Esophagus muscularis mucosa (tissue), 4 donors: ENCODE measurements at regions not wholly inside any gene's neighbourhood (a gene's known extent, or its start where the extent isn't known, plus 50 kb on each side); places are given as distances from the start of the nearest gene placed in this dataset.

Source experiments
- DNase-seq: peaks from one replicate; pipeline ENCODE4 v3.0.0-alpha.2; 2017; ENCODE audit errors: extremely low spot score
- H3K27ac ChIP-seq, 4 donors: fragments of 200-600 bp; sonication (generic); replicated peaks in 1 of 4; 1 replicate in 3 of 4; 2 replicates in 1 of 4; pipeline ENCODE4 v1.5.1; 2016 to 2019; ENCODE audit warnings: mild to moderate bottlenecking in 1 of 4
- H3K27me3 ChIP-seq, 4 donors: fragments of 200-600 bp; sonication (generic); one replicate each; pipeline versions ENCODE4 v1.5.1 to v1.6.0; 2016 to 2019
- H3K36me3 ChIP-seq, 4 donors: fragments of 200-600 bp; sonication (generic); one replicate each; pipeline ENCODE4 v1.5.1; 2016 to 2019
- H3K4me1 ChIP-seq, 4 donors: fragments of 200-600 bp; sonication (generic); one replicate each; pipeline ENCODE4 v1.5.1; 2016 to 2019
- H3K4me3 ChIP-seq, 4 donors: fragments of 200-600 bp; sonication (generic); 1 replicate in 2 of 4; 2 replicates in 2 of 4; pipeline ENCODE4 v1.5.1; 2016 to 2019; ENCODE audit warnings: mild to moderate bottlenecking in 4 of 4, moderate library complexity in 1 of 4
- H3K9me3 ChIP-seq, 4 donors: fragments of 200-600 bp; sonication (generic); 1 replicate in 3 of 4; 2 replicates in 1 of 4; pipeline ENCODE4 v1.5.1; 2016 to 2019
- EP300 ChIP-seq: sonication (generic); formaldehyde crosslinking; IDR thresholded peaks from one replicate; pipeline ENCODE4 v1.6.1; 2017; ENCODE audit warnings: antibody characterized with exemption
- POLR2A ChIP-seq: fragments of 450-650 bp; IDR thresholded peaks from one replicate; pipeline ENCODE4 v1.6.1; 2017; ENCODE audit warnings: antibody characterized with exemption, moderate library complexity, mild to moderate bottlenecking, low read depth
- POLR2AphosphoS5 ChIP-seq, 2 donors: sonication (generic); formaldehyde crosslinking; IDR thresholded peaks; one replicate each; pipeline ENCODE4 v1.6.1; 2017; ENCODE audit warnings: antibody characterized with exemption in 2 of 2
- WGBS: methylation state at CpG from one replicate; pipeline ENCODE4 v1.1.5; 2018; 5-methylcytosine and 5-hydroxymethylcytosine counted together
- intact Hi-C: fragments of 100-400 bp; cut with DNase I; formaldehyde crosslinking; loops from one replicate; pipeline ENCODE4 v1.15.1; 2023
- TF ChIP-seq, protein P1 (sequence below), 3 experiments: fragments of 200-600 bp in 2 of 3; fragments of 450-650 bp in 1 of 3; sonication (generic) in 2 of 3; IDR thresholded peaks; one replicate each; pipeline ENCODE4 v1.5.1; 2017 to 2019; ENCODE audit warnings: antibody characterized with exemption in 3 of 3, mild to moderate bottlenecking in 2 of 3, moderate library complexity in 1 of 3

DNA sequence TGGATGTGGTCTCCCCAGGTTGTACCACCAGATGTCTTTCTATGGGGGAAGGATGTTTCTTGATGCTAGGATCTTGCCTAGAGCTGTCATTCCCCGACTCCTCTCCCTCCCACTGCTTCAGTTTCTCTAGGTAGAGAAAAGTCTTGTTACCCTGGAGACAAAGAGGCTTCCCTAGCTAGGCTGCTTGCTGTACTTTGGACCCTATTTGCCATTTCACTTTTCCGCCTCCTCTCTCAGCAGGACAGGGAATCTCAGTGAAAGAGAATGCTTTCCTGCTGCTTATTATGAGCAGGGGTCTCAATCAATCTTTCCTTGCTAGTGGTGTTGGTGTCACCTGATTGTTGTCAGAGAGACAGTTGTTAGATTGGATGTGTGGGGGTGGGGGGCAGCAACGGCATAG lies 818.8 kb upstream of the GYPC start:
- Histone ChIP-seq H3K9me3 (no peaks in the 10 kb centered on the region), H3K4me3 (no peak overlapping the region), H3K4me1 (no peaks in the 10 kb centered on the region), H3K36me3 (no peaks in the 10 kb centered on the region), H3K27ac (no peak overlapping the region), H3K27me3 (no peaks in the 10 kb centered on the region)
- TF ChIP-seq, protein P1, sequence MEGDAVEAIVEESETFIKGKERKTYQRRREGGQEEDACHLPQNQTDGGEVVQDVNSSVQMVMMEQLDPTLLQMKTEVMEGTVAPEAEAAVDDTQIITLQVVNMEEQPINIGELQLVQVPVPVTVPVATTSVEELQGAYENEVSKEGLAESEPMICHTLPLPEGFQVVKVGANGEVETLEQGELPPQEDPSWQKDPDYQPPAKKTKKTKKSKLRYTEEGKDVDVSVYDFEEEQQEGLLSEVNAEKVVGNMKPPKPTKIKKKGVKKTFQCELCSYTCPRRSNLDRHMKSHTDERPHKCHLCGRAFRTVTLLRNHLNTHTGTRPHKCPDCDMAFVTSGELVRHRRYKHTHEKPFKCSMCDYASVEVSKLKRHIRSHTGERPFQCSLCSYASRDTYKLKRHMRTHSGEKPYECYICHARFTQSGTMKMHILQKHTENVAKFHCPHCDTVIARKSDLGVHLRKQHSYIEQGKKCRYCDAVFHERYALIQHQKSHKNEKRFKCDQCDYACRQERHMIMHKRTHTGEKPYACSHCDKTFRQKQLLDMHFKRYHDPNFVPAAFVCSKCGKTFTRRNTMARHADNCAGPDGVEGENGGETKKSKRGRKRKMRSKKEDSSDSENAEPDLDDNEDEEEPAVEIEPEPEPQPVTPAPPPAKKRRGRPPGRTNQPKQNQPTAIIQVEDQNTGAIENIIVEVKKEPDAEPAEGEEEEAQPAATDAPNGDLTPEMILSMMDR (IDR thresholded peaks at IDR 0.05) = no peak
- TF ChIP-seq POLR2AphosphoS5 (IDR thresholded peaks at IDR 0.05) = no peak
- TF ChIP-seq EP300 = no peak
- TF ChIP-seq POLR2A = no peak
- WGBS = 47% methylated on average over 3 of the region's 3 CpGs
- no peak for DNase-seq
- intact Hi-C loops = no loop called here

DNA sequence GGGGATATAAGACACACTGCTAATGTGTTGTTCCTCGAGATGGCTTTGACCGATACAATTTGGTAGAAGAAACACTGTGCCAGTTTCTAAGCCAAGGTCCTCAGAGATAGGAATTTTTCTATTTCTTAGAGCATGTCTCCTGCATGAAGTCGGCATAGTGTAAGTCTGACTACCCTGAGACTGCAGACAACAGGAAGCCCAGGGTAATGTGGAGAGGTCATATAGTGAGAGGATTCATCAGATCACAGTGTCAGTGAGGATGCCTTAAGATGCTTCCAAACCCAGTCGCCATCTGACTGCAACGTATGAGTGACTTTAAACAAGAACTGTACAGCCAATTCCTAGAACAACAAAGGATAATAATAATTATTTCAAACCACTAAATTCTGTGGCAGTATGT lies 818.3 kb upstream of the GYPC start:
- Histone ChIP-seq H3K4me3 (no peak overlapping the region), H3K27me3 (no peaks in the 10 kb centered on the region), H3K4me1 (no peaks in the 10 kb centered on the region), H3K36me3 (no peaks in the 10 kb centered on the region), H3K27ac (no peak overlapping the region), H3K9me3 (no peaks in the 10 kb centered on the region)
- 61% methylated on average over 5 of the region's 5 CpGs for WGBS
- DNase-seq = no peak
- intact Hi-C loops = no loop called here
- no peak for TF ChIP-seq POLR2A
- no peak for TF ChIP-seq POLR2AphosphoS5 (IDR thresholded peaks at IDR 0.05)
- TF ChIP-seq, protein P1 (IDR thresholded peaks at IDR 0.05) = no peak
- no peak for TF ChIP-seq EP300

DNA sequence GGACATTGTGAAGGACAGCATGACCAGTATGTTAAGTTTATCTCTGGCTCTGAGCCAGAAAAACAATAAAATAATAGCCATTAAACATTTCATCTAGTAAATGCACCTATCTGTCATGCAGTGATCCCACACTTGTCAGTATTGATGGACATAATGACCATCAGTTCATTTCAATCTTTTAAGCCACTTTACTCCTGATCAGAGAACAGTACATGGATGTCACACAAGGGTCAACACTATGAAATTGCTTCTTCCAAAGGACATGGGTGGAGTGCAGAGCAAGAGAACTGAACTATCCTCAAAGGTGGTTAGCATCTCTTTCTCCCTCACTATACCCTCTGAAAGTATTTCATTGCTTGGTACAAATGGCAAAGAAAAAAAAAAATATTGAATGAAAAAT lies 816.0 kb upstream of the GYPC start:
- no peaks in the 10 kb centered on the region for H3K4me1 ChIP-seq
- H3K4me3 ChIP-seq = no peak overlapping the region
- no peaks in the 10 kb centered on the region for H3K27me3 ChIP-seq
- TF ChIP-seq EP300 (no peak), POLR2A (no peak), POLR2AphosphoS5 (IDR thresholded peaks at IDR 0.05) (no peak)
- TF ChIP-seq, protein P1 (IDR thresholded peaks at IDR 0.05) = no peak
- no peak overlapping the region for H3K27ac ChIP-seq
- H3K9me3 ChIP-seq = no peaks in the 10 kb centered on the region
- DNase-seq = no peak
- intact Hi-C loops = no loop called here
- no peaks in the 10 kb centered on the region for H3K36me3 ChIP-seq

DNA sequence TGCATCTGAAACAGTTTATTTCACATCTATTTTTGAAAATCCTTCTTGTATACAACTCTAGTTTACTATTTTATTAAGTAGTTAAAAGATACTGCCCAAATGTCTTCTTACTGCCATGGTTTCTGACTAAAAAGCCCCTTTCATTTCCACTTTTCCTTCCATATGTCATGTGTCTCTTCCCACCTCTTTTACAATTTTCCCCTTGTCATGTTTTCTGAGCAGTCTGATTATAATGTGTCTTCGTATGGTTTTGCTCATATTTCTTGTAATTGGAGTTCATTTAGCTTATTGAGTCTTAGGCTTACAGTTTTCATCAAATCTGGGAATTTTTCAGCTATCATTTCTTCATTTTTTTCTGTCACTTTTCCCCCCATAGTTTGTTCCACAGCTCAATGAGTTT lies 813.9 kb upstream of the GYPC start:
- no peaks in the 10 kb centered on the region for H3K4me1 ChIP-seq
- H3K4me3 ChIP-seq = no peak overlapping the region
- no peak for DNase-seq
- intact Hi-C loops = no loop called here
- no peak for TF ChIP-seq POLR2AphosphoS5 (IDR thresholded peaks at IDR 0.05)
- no peak for TF ChIP-seq EP300
- TF ChIP-seq POLR2A = no peak
- TF ChIP-seq, protein P1 (IDR thresholded peaks at IDR 0.05) = no peak
- H3K27me3 ChIP-seq = no peaks in the 10 kb centered on the region
- 59% methylated on average over 1 of the region's 1 CpG for WGBS
- H3K9me3 ChIP-seq = no peaks in the 10 kb centered on the region
- no peak overlapping the region for H3K27ac ChIP-seq
- no peaks in the 10 kb centered on the region for H3K36me3 ChIP-seq

DNA sequence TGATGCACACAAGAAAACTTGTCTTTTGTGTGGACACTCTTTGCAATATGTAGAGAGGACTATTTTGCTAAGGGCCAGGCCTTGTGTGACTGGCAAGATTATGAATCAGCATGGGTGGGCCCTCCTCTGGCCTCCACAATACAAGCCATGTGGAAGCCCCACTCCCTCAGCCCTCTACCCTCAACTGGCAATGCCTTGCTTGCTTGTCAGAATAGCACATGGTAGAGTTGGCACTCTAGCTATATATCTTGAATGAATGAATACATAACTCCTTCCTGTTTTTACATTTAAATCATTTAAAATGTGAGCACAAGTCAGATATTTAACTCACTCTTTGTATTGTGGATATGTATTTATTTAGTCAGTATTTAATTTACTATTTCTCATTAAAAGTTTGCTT lies 805.4 kb upstream of the GYPC start:
- no peak for DNase-seq
- H3K27me3 ChIP-seq = no peaks in the 10 kb centered on the region
- intact Hi-C loops = no loop called here
- no peaks in the 10 kb centered on the region for H3K4me1 ChIP-seq
- H3K4me3 ChIP-seq = no peak overlapping the region
- TF ChIP-seq EP300 (no peak), POLR2AphosphoS5 (IDR thresholded peaks at IDR 0.05) (no peak), POLR2A (no peak)
- TF ChIP-seq, protein P1 (IDR thresholded peaks at IDR 0.05) = no peak
- H3K36me3 ChIP-seq = no peaks in the 10 kb centered on the region
- H3K9me3 ChIP-seq = no peaks in the 10 kb centered on the region
- H3K27ac ChIP-seq = no peak overlapping the region
